ENCODE measurements at regions not wholly inside any gene's neighbourhood (a gene's known extent, or its start where the extent isn't known, plus 50 kb on each side); places are given as distances from the start of the nearest gene placed in this dataset.

GRCh38 chr5:30690931-30691330 is 502.6 kb upstream of the CDH6 start:
- TF ChIP-seq CTCF (IDR thresholded peaks at IDR 0.05) (no peak), POLR2A (IDR thresholded peaks at IDR 0.05) (no peak)

All from Peyer's patch (tissue), 4 donors.